H9 (cell line): ENCODE measurements at regions not wholly inside any gene's neighbourhood (a gene's known extent, or its start where the extent isn't known, plus 50 kb on each side); places are given as distances from the start of the nearest gene placed in this dataset.
A peak's percentile ranks its signal among the peaks of the same experiment; 100 is the strongest.

Experiments
- DNase-seq: peaks from one replicate; pipeline ENCODE4 v3.0.0-alpha.2; 2017
- H2AFZ ChIP-seq: one replicate; pipeline ENCODE4 v1.6.1; 2013; ENCODE audit warnings: mild to moderate bottlenecking, low read length, control low read depth, moderate library complexity
- H2AK5ac ChIP-seq: 2 replicates; pipeline ENCODE4 v1.6.1; 2013; ENCODE audit warnings: low read length, control low read depth, mixed read lengths; ENCODE audit not compliant: insufficient read length
- H2BK120ac ChIP-seq: one replicate; pipeline ENCODE4 v1.6.1; 2013; ENCODE audit warnings: low read depth, mild to moderate bottlenecking, low read length, control low read depth, inconsistent platforms; ENCODE audit not compliant: poor library complexity, severe bottlenecking
- H2BK12ac ChIP-seq: 2 replicates; pipeline ENCODE4 v1.6.1; 2013; ENCODE audit warnings: low read length, control low read depth, mixed read lengths, low read depth; ENCODE audit not compliant: insufficient read length
- H2BK15ac ChIP-seq: 2 replicates; pipeline ENCODE4 v1.6.1; 2013; ENCODE audit warnings: low read depth, low read length, control low read depth
- H2BK20ac ChIP-seq: one replicate; pipeline ENCODE4 v1.6.1; 2013; ENCODE audit warnings: low read depth, mild to moderate bottlenecking, low read length, control low read depth, inconsistent platforms; ENCODE audit not compliant: poor library complexity, severe bottlenecking
- H2BK5ac ChIP-seq: 2 replicates; pipeline ENCODE4 v1.6.1; 2013; ENCODE audit warnings: low read length, control low read depth, mixed read lengths; ENCODE audit not compliant: insufficient read length
- H3K14ac ChIP-seq: 2 replicates; pipeline ENCODE4 v1.6.1; 2013; ENCODE audit warnings: low read length, control low read depth; ENCODE audit not compliant: insufficient read depth
- H3K18ac ChIP-seq: 2 replicates; pipeline ENCODE4 v1.6.1; 2013; ENCODE audit warnings: low read depth, mild to moderate bottlenecking, mixed read lengths, low read length, control low read depth; ENCODE audit not compliant: insufficient read length
- H3K23ac ChIP-seq: 2 replicates; pipeline ENCODE4 v1.6.1; 2013; ENCODE audit warnings: low read length, control low read depth, mixed read lengths, low read depth; ENCODE audit not compliant: insufficient read length
- H3K23me2 ChIP-seq: 2 replicates; pipeline ENCODE4 v1.6.1; 2013; ENCODE audit warnings: low read depth, mild to moderate bottlenecking, mixed read lengths, low read length, control low read depth; ENCODE audit not compliant: insufficient read length, poor library complexity, severe bottlenecking
- H3K27ac ChIP-seq: 2 replicates; pipeline ENCODE4 v1.5.1; 2013; ENCODE audit warnings: low read length, control low read depth, mixed read lengths, low read depth; ENCODE audit not compliant: insufficient read length
- H3K27me3 ChIP-seq: 2 replicates; pipeline ENCODE4 v1.6.1; 2013; ENCODE audit warnings: low read length, control low read depth, inconsistent platforms; ENCODE audit not compliant: insufficient read depth
- H3K4ac ChIP-seq: 2 replicates; pipeline ENCODE4 v1.6.1; 2013; ENCODE audit warnings: low read depth, mild to moderate bottlenecking, control low read depth, inconsistent platforms, low read length, moderate library complexity
- H3K4me1 ChIP-seq: 2 replicates; pipeline ENCODE4 v1.6.1; 2013; ENCODE audit warnings: low read length, control low read depth, inconsistent platforms; ENCODE audit not compliant: insufficient read depth
- H3K4me2 ChIP-seq: 2 replicates; pipeline ENCODE4 v1.6.1; 2013; ENCODE audit warnings: low read length, control low read depth, mixed read lengths; ENCODE audit not compliant: insufficient read length, insufficient read depth
- H3K56ac ChIP-seq: 2 replicates; pipeline ENCODE4 v1.6.1; 2013; ENCODE audit warnings: low read depth, mild to moderate bottlenecking, mixed read lengths, low read length, control low read depth; ENCODE audit not compliant: insufficient read length
- H3K79me1 ChIP-seq: 2 replicates; pipeline ENCODE4 v1.6.1; 2013; ENCODE audit warnings: low read depth, mild to moderate bottlenecking, moderate library complexity, low read length, control low read depth, inconsistent platforms; ENCODE audit not compliant: insufficient read depth, poor library complexity, severe bottlenecking
- H3K79me2 ChIP-seq: 2 replicates; pipeline ENCODE4 v1.6.1; 2013; ENCODE audit warnings: low read length, control low read depth, inconsistent platforms; ENCODE audit not compliant: insufficient read depth
- H3K9ac ChIP-seq: 2 replicates; pipeline ENCODE4 v1.6.1; 2013; ENCODE audit warnings: low read length, control low read depth, mixed read lengths; ENCODE audit not compliant: insufficient read length; ENCODE audit errors: extremely low read depth
- H3K9me3 ChIP-seq: one replicate; pipeline ENCODE4 v1.6.1; 2013; ENCODE audit warnings: low read depth, low read length, inconsistent platforms; ENCODE audit not compliant: control insufficient read depth
- H3T11ph ChIP-seq: one replicate; pipeline ENCODE4 v1.6.1; 2013; ENCODE audit warnings: mild to moderate bottlenecking, low read length, control low read depth, inconsistent platforms
- H4K20me1 ChIP-seq: one replicate; pipeline ENCODE4 v1.6.1; 2013; ENCODE audit not compliant: control insufficient read depth, insufficient read length, insufficient read depth
- H4K5ac ChIP-seq: 2 replicates; pipeline ENCODE4 v1.6.1; 2013; ENCODE audit warnings: low read depth, mild to moderate bottlenecking, mixed read lengths, low read length, control low read depth; ENCODE audit not compliant: insufficient read length
- H4K8ac ChIP-seq: replicated peaks from 2 replicates; pipeline ENCODE4 v1.6.1; 2013; ENCODE audit warnings: low read length, control low read depth, mixed read lengths, low read depth; ENCODE audit not compliant: insufficient read length
- H4K91ac ChIP-seq: 2 replicates; pipeline ENCODE4 v1.6.1; 2013; ENCODE audit warnings: low read depth, mild to moderate bottlenecking, moderate library complexity, mixed read lengths, low read length, control low read depth; ENCODE audit not compliant: insufficient read length
- H3K27ac Mint-ChIP-seq, 3 experiments: 2 replicates in 2 of 3; 3 replicates in 1 of 3; pipeline ENCODE4 v1.8.0; 2020 to 2021; ENCODE audit warnings: mixed read lengths in 3 of 3, mild to moderate bottlenecking in 1 of 3, moderate library complexity in 1 of 3
- H3K27me3 Mint-ChIP-seq: 2 replicates; pipeline ENCODE4 v1.8.0; 2021; ENCODE audit warnings: low read depth, mild to moderate bottlenecking, moderate library complexity, mixed read lengths
- H3K36me3 Mint-ChIP-seq, 3 experiments: 2 replicates in 2 of 3; 3 replicates in 1 of 3; pipeline ENCODE4 v1.8.0; 2020 to 2021; ENCODE audit warnings: low read depth in 3 of 3, mixed read lengths in 3 of 3; ENCODE audit not compliant: insufficient read depth in 1 of 3
- H3K4me1 Mint-ChIP-seq, 2 experiments: 2 replicates each; pipeline ENCODE4 v1.8.0; 2020; ENCODE audit warnings: mixed read lengths in 2 of 2
- H3K4me3 Mint-ChIP-seq, 2 experiments: 2 replicates in 1 of 2; 3 replicates in 1 of 2; pipeline ENCODE4 v1.8.0; 2020 to 2021; ENCODE audit warnings: mild to moderate bottlenecking in 2 of 2, mixed read lengths in 2 of 2, moderate library complexity in 1 of 2
- H3K9me3 Mint-ChIP-seq, 2 experiments: 2 replicates in 1 of 2; 3 replicates in 1 of 2; pipeline ENCODE4 v1.8.0; 2020; ENCODE audit warnings: mild to moderate bottlenecking in 2 of 2, mixed read lengths in 2 of 2, moderate library complexity in 1 of 2
- CTCF ChIP-seq: fragments of 200-600 bp; sonication (generic); conservative IDR thresholded peaks from 3 replicates; pipeline ENCODE4 v1.8.0; 2021; ENCODE audit warnings: antibody characterized with exemption, mild to moderate bottlenecking
- WGBS: extraction: QIAGEN DNeasy Blood & Tissue Kit; methylation state at CpG from one replicate; pipeline ENCODE4 v1.1.7; 2013; ENCODE audit warnings: missing lambda C conversion rate, low lambda C conversion rate, mixed read lengths; ENCODE audit not compliant: insufficient read length; ENCODE audit errors: extremely low coverage; 5-methylcytosine and 5-hydroxymethylcytosine counted together

GRCh38 chr6:21310568-21311140 lies 282.9 kb upstream of the SOX4 start:
- Histone ChIP-seq H3K56ac (no peak overlapping the region), H4K8ac (no peak overlapping the region), H4K20me1 (no peaks in the 10 kb centered on the region), H3K4me2 (no peak overlapping the region), H3K27me3 (no peaks in the 10 kb centered on the region), H3K79me1 (no peaks in the 10 kb centered on the region), H2BK5ac (no peak overlapping the region), H3K18ac (no peak overlapping the region), H4K5ac (no peak overlapping the region), H2BK12ac (no peak overlapping the region), H4K91ac (no peak overlapping the region), H3K27ac (no peak overlapping the region), H3K14ac (no peak overlapping the region), H2AK5ac (no peak overlapping the region), H3K79me2 (no peaks in the 10 kb centered on the region), H3T11ph (no peak overlapping the region), H3K4me1 (peaks cover 2% of the 10 kb centered on the region; the same call in 1 of the 2 replicates), H2BK120ac (no peak overlapping the region), H3K23ac (no peak overlapping the region), H2BK15ac (no peak overlapping the region), H2BK20ac (no peak overlapping the region), H2AFZ (no peak overlapping the region), H3K4ac (no peak overlapping the region), H3K9me3 (no peaks in the 10 kb centered on the region), H3K9ac (no peak overlapping the region), H3K23me2 (no peaks in the 10 kb centered on the region)
- Mint-ChIP-seq H3K27ac (peak overlapping the region in 2 of 3 experiments; percentile 23 to 66; a peak in 2 of 7 replicates), H3K27me3 (no peaks in the 10 kb centered on the region; the same call in 1 of the 2 replicates), H3K4me3 (no peak overlapping the region), H3K4me1 (peaks cover 9 to 11% of the 10 kb centered on the region in 2 experiments), H3K36me3 (no peaks in the 10 kb centered on the region), H3K9me3 (no peaks in the 10 kb centered on the region)
- WGBS: no CpG with 5 or more reads among the region's 13 CpGs
- DNase-seq: no peak
- no peak for TF ChIP-seq CTCF
